Skeletal muscle tissue (tissue), 3 donors: ENCODE measurements at regions not wholly inside any gene's neighbourhood (a gene's known extent, or its start where the extent isn't known, plus 50 kb on each side); places are given as distances from the start of the nearest gene placed in this dataset.
"Not testable (repeated sequence)": the region's sequence is repeated elsewhere in the genome, so short reads cannot be mapped to it uniquely, and the experiment has no call there.

Source experiments
- H3K27ac ChIP-seq: one replicate; pipeline ENCODE4 v1.7.0; 2013; ENCODE audit warnings: mild to moderate bottlenecking, low read depth, low read length, inconsistent platforms
- H3K27me3 ChIP-seq, 3 donors: one replicate each; pipeline ENCODE4 v1.7.0; 2013; ENCODE audit warnings: low read length in 3 of 3; ENCODE audit not compliant: control insufficient read depth in 3 of 3, insufficient read depth in 3 of 3
- H3K36me3 ChIP-seq, 3 donors: one replicate each; pipeline ENCODE4 v1.7.0; 2013; ENCODE audit warnings: low read length in 3 of 3; ENCODE audit not compliant: control insufficient read depth in 3 of 3, insufficient read depth in 3 of 3
- H3K4me1 ChIP-seq, 3 donors: one replicate each; pipeline ENCODE4 v1.7.0; 2013; ENCODE audit warnings: low read length in 3 of 3, mild to moderate bottlenecking in 3 of 3; ENCODE audit not compliant: control insufficient read depth in 3 of 3, insufficient read depth in 3 of 3
- H3K4me3 ChIP-seq, 3 donors: one replicate each; pipeline ENCODE4 v1.7.0; 2013; ENCODE audit warnings: low read length in 3 of 3
- H3K9ac ChIP-seq, 3 donors: one replicate each; pipeline ENCODE4 v1.7.0; 2013; ENCODE audit warnings: low read length in 3 of 3, mild to moderate bottlenecking in 3 of 3, moderate library complexity in 2 of 3, low read depth in 1 of 3
- H3K9me3 ChIP-seq, 3 donors: one replicate each; pipeline ENCODE4 v1.7.0; 2013; ENCODE audit warnings: low read length in 3 of 3; ENCODE audit not compliant: control insufficient read depth in 3 of 3
- donor health status: Osteomylitis.

DNA sequence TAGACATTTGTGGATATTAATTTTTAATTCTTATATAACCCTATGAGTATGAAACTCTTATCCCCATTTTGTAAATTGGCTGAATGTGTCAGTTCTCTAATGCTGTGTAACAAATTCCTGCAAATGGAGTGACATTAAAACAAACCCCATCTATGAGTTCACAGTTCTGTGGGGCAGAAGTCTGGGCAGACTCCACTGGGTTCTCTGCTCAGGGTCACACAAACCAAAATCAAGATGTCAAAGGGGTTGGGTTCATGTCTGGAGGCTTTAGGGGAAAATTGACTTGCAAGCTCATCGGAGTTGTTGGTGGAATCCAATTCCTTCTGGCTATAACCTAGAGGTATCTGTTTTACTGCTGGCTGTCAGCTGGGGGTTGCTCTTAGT lies 301.6 kb upstream of the PLGLB2 start:
- not testable (repeated sequence) for H3K9ac ChIP-seq, H3K4me3 ChIP-seq, H3K4me1 ChIP-seq, H3K36me3 ChIP-seq, H3K27me3 ChIP-seq, H3K27ac ChIP-seq, H3K9me3 ChIP-seq

DNA sequence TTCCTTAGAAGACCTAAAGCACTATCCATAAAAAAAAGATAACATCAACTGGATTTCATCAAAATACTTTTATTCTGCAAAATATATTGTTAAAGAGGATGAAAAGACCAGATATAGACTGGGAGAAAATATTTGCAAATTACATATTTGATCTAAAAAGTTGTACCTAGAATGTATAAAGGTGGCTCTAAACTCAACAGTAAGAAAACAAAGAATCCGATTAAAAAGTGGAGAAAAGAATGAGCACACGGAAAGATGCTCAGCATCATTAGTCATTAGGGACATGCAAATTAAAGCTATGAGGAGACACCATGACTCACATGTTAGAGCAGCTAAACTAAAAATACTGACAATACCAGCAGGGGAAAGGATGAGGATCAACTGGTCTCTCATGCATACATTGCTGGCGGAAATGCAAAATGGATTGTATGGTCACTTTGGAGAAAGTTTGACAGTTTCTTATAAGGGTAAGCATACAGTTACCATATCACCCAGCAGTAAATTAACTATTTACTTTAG lies 298.4 kb upstream of the PLGLB2 start:
- H3K36me3 ChIP-seq, H3K27ac ChIP-seq, H3K4me3 ChIP-seq, H3K9ac ChIP-seq, H3K9me3 ChIP-seq, H3K4me1 ChIP-seq, H3K27me3 ChIP-seq: not testable (repeated sequence)

DNA sequence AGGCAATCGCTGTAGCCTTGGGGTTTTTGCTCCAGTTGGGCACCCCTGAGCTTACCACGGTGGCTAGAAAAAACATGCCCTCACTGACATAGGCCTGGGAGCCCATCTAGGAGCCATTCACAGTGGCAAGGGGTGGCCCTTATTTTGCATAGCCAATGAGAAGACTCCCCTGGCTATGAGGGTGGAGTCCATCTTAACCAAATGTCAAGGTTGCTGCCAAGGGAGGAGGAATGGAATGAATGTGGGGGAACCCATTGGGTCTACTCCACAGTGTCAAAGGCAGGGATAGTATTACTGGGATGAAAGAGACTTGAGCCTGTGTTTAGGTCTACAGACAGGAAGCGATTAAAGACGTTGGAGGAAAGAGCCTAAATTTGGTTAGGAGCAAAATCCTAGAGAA lies 295.7 kb upstream of the PLGLB2 start:
- not testable (repeated sequence) for H3K9me3 ChIP-seq, H3K27me3 ChIP-seq, H3K4me3 ChIP-seq, H3K36me3 ChIP-seq, H3K4me1 ChIP-seq, H3K9ac ChIP-seq, H3K27ac ChIP-seq

GRCh38 chr2:87452861-87453260 lies 295.0 kb upstream of the PLGLB2 start:
- not testable (repeated sequence) for H3K27ac ChIP-seq, H3K4me1 ChIP-seq, H3K4me3 ChIP-seq, H3K36me3 ChIP-seq, H3K9me3 ChIP-seq, H3K9ac ChIP-seq, H3K27me3 ChIP-seq

DNA sequence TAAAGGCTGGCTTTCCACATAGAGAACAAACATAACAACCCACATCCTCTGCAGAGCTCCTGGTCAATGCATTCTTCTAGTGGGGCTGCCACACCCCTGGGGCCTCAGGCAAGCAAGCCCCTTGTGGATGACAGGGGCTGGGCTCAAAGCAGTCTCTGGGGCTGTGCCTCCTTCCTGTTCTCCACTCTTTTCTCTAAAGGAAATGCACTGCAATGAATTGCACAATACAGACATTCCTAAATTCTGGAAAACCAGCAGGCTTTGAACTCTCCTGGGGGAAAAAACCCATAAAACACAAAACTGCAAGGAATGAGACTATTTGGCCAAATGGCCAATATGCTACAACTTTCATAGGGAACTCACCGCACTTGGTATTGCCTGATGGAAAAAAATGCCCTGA lies 293.9 kb upstream of the PLGLB2 start:
- H3K4me1 ChIP-seq, H3K27me3 ChIP-seq, H3K9ac ChIP-seq, H3K4me3 ChIP-seq, H3K9me3 ChIP-seq, H3K27ac ChIP-seq, H3K36me3 ChIP-seq: not testable (repeated sequence)

GRCh38 chr2:87454421-87454820 lies 293.5 kb upstream of the PLGLB2 start:
- H3K4me1 ChIP-seq, H3K9me3 ChIP-seq, H3K36me3 ChIP-seq, H3K9ac ChIP-seq, H3K4me3 ChIP-seq, H3K27ac ChIP-seq, H3K27me3 ChIP-seq: not testable (repeated sequence)

- Histone ChIP-seq H3K4me3 (peak overlapping the region; percentile 22 to 51 (median 27)), H3K27ac (peak overlapping the region; percentile 60)
- not testable (repeated sequence) for H3K4me1 ChIP-seq, H3K9me3 ChIP-seq, H3K36me3 ChIP-seq, H3K9ac ChIP-seq, H3K27me3 ChIP-seq
Observed at GRCh38 chr2:87455209-87455853, 292.6 kb upstream of the PLGLB2 start.

- H3K9ac ChIP-seq, H3K36me3 ChIP-seq, H3K9me3 ChIP-seq, H3K4me1 ChIP-seq, H3K27me3 ChIP-seq: not testable (repeated sequence)
- peak overlapping the region in 2 of 3 donors; percentile 27 to 51 for H3K4me3 ChIP-seq
- peak overlapping the region; percentile 60 for H3K27ac ChIP-seq
Observed at GRCh38 chr2:87455854-87456249, 292.0 kb upstream of the PLGLB2 start.

GRCh38 chr2:87456477-87457128 lies 291.3 kb upstream of the PLGLB2 start:
- Histone ChIP-seq H3K27ac (peak overlapping the region; percentile 30), H3K4me3 (peak overlapping the region in 1 of 3 donors; percentile 48)
- H3K4me1 ChIP-seq, H3K27me3 ChIP-seq, H3K9me3 ChIP-seq, H3K9ac ChIP-seq, H3K36me3 ChIP-seq: not testable (repeated sequence)

GRCh38 chr2:87457129-87457499 lies 290.8 kb upstream of the PLGLB2 start:
- H3K4me1 ChIP-seq, H3K4me3 ChIP-seq, H3K36me3 ChIP-seq, H3K9me3 ChIP-seq, H3K9ac ChIP-seq, H3K27me3 ChIP-seq, H3K27ac ChIP-seq: not testable (repeated sequence)
